Upper lobe of left lung (tissue), 4 donors: ENCODE measurements at regions not wholly inside any gene's neighbourhood (a gene's known extent, or its start where the extent isn't known, plus 50 kb on each side); places are given as distances from the start of the nearest gene placed in this dataset.

Experiments
- CTCF ChIP-seq, 6 experiments: fragments of 450-650 bp in 4 of 6; fragments of 200-600 bp in 2 of 6; sonication (generic) in 2 of 6; IDR thresholded peaks; one replicate each; pipeline ENCODE4 v1.5.1; 2016 to 2019; ENCODE audit warnings: antibody characterized with exemption in 6 of 6
- EP300 ChIP-seq, 4 donors: sonication (generic); formaldehyde crosslinking; IDR thresholded peaks; one replicate each; pipeline ENCODE4 v1.5.1; 2017; ENCODE audit warnings: antibody characterized with exemption in 4 of 4, control low read depth in 2 of 4
- POLR2A ChIP-seq, 4 donors: fragments of 450-650 bp; IDR thresholded peaks; one replicate each; pipeline ENCODE4 v1.5.1; 2016 to 2017; ENCODE audit warnings: antibody characterized with exemption in 4 of 4, mild to moderate bottlenecking in 2 of 4
- POLR2AphosphoS5 ChIP-seq, 2 donors: sonication (generic); formaldehyde crosslinking; IDR thresholded peaks; one replicate each; pipeline ENCODE4 v1.5.1; 2017; ENCODE audit warnings: antibody characterized with exemption in 2 of 2

- TF ChIP-seq POLR2AphosphoS5 (IDR thresholded peaks at IDR 0.05) (no peak), POLR2A (IDR thresholded peaks at IDR 0.05) (no peak), CTCF (IDR thresholded peaks at IDR 0.05) (no peak), EP300 (IDR thresholded peaks at IDR 0.05) (no peak)
Observed at GRCh38 chr11:24171869-24172268, 325.0 kb upstream of the LUZP2 start.
